ENCODE measurements at regions not wholly inside any gene's neighbourhood (a gene's known extent, or its start where the extent isn't known, plus 50 kb on each side); places are given as distances from the start of the nearest gene placed in this dataset.

DNA sequence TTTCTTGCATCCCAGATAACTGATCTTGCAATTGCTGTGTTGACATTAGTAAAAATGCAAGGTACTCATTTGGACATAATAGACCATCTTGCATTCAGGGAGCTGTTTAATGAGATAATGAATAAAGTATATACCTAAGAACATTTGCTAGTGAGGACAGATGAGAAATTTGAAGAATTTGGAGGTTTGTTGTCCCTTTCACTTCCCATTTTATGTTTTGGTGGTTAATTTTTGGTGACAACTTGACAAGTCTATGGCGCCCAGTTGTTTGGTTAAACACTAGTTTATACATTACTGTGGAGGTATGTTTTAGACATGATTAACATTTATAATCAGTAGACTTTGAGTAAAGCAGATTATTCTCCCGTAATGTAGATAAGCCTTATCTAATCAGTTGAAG lies 300.2 kb upstream of the SYNCRIP start:
- TF ChIP-seq OSR1 (CRISPR knock-in tag; IDR thresholded peaks at IDR 0.05) (no peak), BACH2 (CRISPR knock-in tag; IDR thresholded peaks at IDR 0.05; ENCODE audit: borderline replicate concordance) (no peak), TOX (CRISPR knock-in tag; IDR thresholded peaks at IDR 0.05; ENCODE audit: borderline replicate concordance) (no peak)

Measured in SK-N-SH treated with all-trans-retinoic acid at 6 μM for 48 hours (cell line).